ENCODE measurements at regions not wholly inside any gene's neighbourhood (a gene's known extent, or its start where the extent isn't known, plus 50 kb on each side); places are given as distances from the start of the nearest gene placed in this dataset.

- TF ChIP-seq ZBTB2 (IDR thresholded peaks at IDR 0.05) (no peak), CHAMP1 (IDR thresholded peaks at IDR 0.05) (peak; percentile 69; the same call in 1 of the 2 replicates), CUX1 (CRISPR knock-in tag; IDR thresholded peaks at IDR 0.05) (peak; percentile 72; the same call in 1 of the 2 replicates), HLTF (IDR thresholded peaks at IDR 0.05) (no peak), FOXM1 (IDR thresholded peaks at IDR 0.05; ENCODE audit: low read depth) (peak; percentile 58), FOXM1 (CRISPR knock-in tag; IDR thresholded peaks at IDR 0.05; ENCODE audit: low read depth) (no peak), PTRF (tag; IDR thresholded peaks at IDR 0.05) (no peak), ZC3H8 (IDR thresholded peaks at IDR 0.05) (no peak), CEBPG (CRISPR knock-in tag; IDR thresholded peaks at IDR 0.05) (no peak), CEBPG (tag; conservative IDR thresholded peaks at IDR 0.05 in 1 of 2, IDR thresholded peaks at IDR 0.05 in 1 of 2) (no peak), PHF21A (IDR thresholded peaks at IDR 0.05; ENCODE audit: borderline replicate concordance, low read depth) (no peak), IRF2 (CRISPR knock-in tag; IDR thresholded peaks at IDR 0.05) (no peak), E2F1 (CRISPR knock-in tag; IDR thresholded peaks at IDR 0.05) (no peak), BRF2 (IDR thresholded peaks at IDR 0.05; ENCODE audit: borderline replicate concordance, insufficient read depth, insufficient read length) (no peak), EP300 (IDR thresholded peaks at IDR 0.05; ENCODE audit: low read length) (peak; percentile 87)
Observed at GRCh38 chr6:11917951-11918738, 94.0 kb upstream of the HIVEP1 start (continued).

Measured in K562 (cell line).